ENCODE measurements at regions not wholly inside any gene's neighbourhood (a gene's known extent, or its start where the extent isn't known, plus 50 kb on each side); places are given as distances from the start of the nearest gene placed in this dataset.
"Not testable (repeated sequence)": the region's sequence is repeated elsewhere in the genome, so short reads cannot be mapped to it uniquely, and the experiment has no call there.

DNA sequence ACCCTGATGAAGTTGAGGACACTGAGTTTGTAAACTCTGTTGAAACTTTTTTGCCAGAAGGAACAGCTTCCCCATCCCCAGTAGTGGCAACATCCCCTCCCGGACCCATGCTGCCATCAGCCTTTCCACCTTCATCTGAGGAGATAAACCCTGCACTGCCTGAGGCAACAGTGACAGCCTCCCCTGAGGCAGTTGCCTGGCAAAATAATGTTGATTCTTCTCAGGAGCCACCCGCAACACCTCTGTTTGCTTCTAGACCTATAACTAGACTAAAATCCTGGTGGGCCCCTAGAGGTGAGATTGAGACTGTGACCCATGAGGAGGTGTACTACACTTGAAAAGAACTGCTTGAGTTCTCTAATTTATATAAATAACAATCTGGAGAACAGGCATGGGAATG lies 597.6 kb upstream of the NR3C2 start:
- H3K27ac ChIP-seq (ENCODE audit: low read length); H3K9me3 ChIP-seq (ENCODE audit: control insufficient read depth in 1 of 2, low read length in 2 of 2); H3K4me1 ChIP-seq (ENCODE audit: control insufficient read depth in 1 of 2, insufficient read depth in 2 of 2, low read length in 2 of 2); H3K27me3 ChIP-seq (ENCODE audit: low read depth, low read length); H3K36me3 ChIP-seq (ENCODE audit: control insufficient read depth in 1 of 2, insufficient read depth in 2 of 2, low read length in 2 of 2); H3K4me3 ChIP-seq (ENCODE audit: low read depth in 1 of 2, low read length in 2 of 2): not testable (repeated sequence)

DNA sequence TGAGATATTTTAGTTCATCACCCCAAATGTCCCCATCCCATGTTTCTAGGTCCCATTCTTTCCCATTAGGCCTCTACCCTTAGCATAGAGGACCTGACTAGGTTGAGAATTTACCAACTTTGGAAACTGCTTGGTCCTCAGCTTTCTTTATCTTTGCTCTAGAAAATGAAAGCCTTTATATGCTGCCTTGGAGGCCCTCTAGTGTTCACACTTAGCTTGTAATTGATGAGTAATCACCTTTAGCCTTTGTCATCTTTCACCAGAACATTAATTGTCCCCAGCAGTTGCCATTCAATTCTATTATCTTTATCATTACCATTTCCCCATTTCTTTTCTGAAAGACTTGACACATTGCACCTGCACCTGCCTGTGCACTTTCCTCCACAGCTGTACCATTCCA lies 589.2 kb upstream of the NR3C2 start:
- no peaks in the 10 kb centered on the region for H3K9me3 ChIP-seq (ENCODE audit: control insufficient read depth in 1 of 2, low read length in 2 of 2)

GRCh38 chr4:149029056-149029651 lies 586.9 kb upstream of the NR3C2 start:
- Histone ChIP-seq H3K27me3 (ENCODE audit: low read depth, low read length) (no peaks in the 10 kb centered on the region), H3K9me3 (ENCODE audit: control insufficient read depth in 1 of 2, low read length in 2 of 2) (no peaks in the 10 kb centered on the region), H3K4me1 (ENCODE audit: control insufficient read depth in 1 of 2, insufficient read depth in 2 of 2, low read length in 2 of 2) (no peaks in the 10 kb centered on the region), H3K36me3 (ENCODE audit: control insufficient read depth in 1 of 2, insufficient read depth in 2 of 2, low read length in 2 of 2) (no peaks in the 10 kb centered on the region), H3K4me3 (ENCODE audit: low read depth in 1 of 2, low read length in 2 of 2) (no peak overlapping the region), H3K27ac (ENCODE audit: low read length) (no peak overlapping the region)

More for the DNA sequence above, 589.2 kb upstream of the NR3C2 start:
- Histone ChIP-seq H3K36me3 (ENCODE audit: control insufficient read depth in 1 of 2, insufficient read depth in 2 of 2, low read length in 2 of 2) (no peaks in the 10 kb centered on the region), H3K4me1 (ENCODE audit: control insufficient read depth in 1 of 2, insufficient read depth in 2 of 2, low read length in 2 of 2) (no peaks in the 10 kb centered on the region), H3K4me3 (ENCODE audit: low read depth in 1 of 2, low read length in 2 of 2) (no peak overlapping the region), H3K27ac (ENCODE audit: low read length) (no peak overlapping the region), H3K27me3 (ENCODE audit: low read depth, low read length) (no peaks in the 10 kb centered on the region)

DNA sequence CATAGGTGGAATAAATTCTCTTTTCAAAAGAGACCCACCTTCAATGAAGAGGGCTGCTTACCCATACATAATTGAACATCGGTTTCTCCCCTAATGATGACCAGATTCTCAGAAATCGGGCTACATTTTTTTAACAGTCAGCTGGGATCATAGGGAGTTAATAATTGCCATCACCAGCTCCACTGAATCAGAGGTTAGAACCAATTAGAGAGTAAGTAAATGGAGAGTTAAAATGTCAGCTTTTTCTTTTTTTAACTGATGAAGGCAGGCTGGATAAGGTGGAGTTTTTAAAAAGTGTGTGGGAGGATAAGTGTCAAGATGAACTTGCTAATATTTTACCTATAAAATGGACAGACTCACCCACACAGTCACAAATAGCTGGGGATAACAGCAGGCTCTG lies 584.5 kb upstream of the NR3C2 start:
- Histone ChIP-seq H3K9me3 (ENCODE audit: control insufficient read depth in 1 of 2, low read length in 2 of 2) (no peaks in the 10 kb centered on the region), H3K4me3 (ENCODE audit: low read depth in 1 of 2, low read length in 2 of 2) (no peak overlapping the region), H3K36me3 (ENCODE audit: control insufficient read depth in 1 of 2, insufficient read depth in 2 of 2, low read length in 2 of 2) (no peaks in the 10 kb centered on the region), H3K27ac (ENCODE audit: low read length) (no peak overlapping the region), H3K4me1 (ENCODE audit: control insufficient read depth in 1 of 2, insufficient read depth in 2 of 2, low read length in 2 of 2) (no peaks in the 10 kb centered on the region), H3K27me3 (ENCODE audit: low read depth, low read length) (no peaks in the 10 kb centered on the region)

DNA sequence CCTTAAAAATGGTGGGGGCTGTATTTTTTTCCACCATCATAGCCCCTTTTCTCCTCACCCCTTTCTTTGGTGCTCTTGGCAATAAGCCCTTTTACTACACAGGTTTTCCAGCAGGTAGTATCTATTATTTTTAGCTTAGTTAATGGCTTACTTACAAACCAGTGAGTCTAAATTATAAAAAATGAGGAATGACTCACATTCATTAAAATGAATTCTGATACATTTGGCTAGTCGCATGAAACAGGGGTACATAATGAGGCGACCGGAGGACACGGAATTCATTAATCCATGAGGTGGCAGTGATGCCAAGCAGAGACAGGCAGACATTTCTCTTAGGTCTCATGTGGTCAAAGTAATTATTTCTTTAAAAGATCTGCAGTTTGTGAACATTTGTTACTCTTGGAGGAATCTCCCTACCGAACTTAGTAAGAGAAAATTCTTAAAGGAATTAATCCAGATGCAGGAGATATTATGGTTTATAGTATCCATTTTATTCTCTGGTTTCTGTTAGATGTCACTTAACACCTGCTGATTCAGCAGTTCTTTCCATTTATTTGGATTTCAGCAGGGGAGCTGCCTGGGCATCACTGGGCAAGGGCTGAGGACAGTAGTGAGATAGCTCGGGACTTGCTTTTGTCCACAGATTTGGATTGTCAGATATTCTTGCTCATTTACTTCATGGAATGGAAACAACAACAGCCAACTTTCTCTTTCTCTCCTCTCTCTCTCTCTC lies 575.0 kb upstream of the NR3C2 start:
- Histone ChIP-seq H3K4me1 (ENCODE audit: control insufficient read depth in 1 of 2, insufficient read depth in 2 of 2, low read length in 2 of 2) (no peaks in the 10 kb centered on the region), H3K36me3 (ENCODE audit: control insufficient read depth in 1 of 2, insufficient read depth in 2 of 2, low read length in 2 of 2) (no peaks in the 10 kb centered on the region), H3K27me3 (ENCODE audit: low read depth, low read length) (no peaks in the 10 kb centered on the region), H3K4me3 (ENCODE audit: low read depth in 1 of 2, low read length in 2 of 2) (no peak overlapping the region), H3K9me3 (ENCODE audit: control insufficient read depth in 1 of 2, low read length in 2 of 2) (no peaks in the 10 kb centered on the region), H3K27ac (ENCODE audit: low read length) (no peak overlapping the region)

DNA sequence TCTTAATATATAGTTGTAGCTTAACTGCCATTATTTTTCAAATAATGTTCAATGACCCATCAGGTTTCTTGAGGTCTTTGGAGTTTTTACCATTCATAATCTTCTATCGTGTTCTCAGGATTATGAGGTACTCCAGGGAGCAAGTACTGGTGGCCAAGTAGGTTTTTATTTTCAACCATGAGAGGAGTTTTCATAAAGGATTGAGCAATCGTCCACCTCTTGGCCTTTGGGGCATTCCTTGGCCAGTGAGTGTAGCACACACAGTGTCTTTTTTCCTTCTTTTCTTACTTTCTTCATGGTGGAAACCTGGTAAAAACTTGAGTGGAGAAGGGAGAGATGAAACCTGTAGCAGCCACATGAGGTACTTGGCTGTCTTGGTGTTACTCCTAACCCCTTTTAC lies 567.0 kb upstream of the NR3C2 start:
- no peaks in the 10 kb centered on the region for H3K9me3 ChIP-seq (ENCODE audit: control insufficient read depth in 1 of 2, low read length in 2 of 2)
- no peak overlapping the region for H3K4me3 ChIP-seq (ENCODE audit: low read depth in 1 of 2, low read length in 2 of 2)
- H3K27me3 ChIP-seq (ENCODE audit: low read depth, low read length): no peaks in the 10 kb centered on the region
- H3K4me1 ChIP-seq (ENCODE audit: control insufficient read depth in 1 of 2, insufficient read depth in 2 of 2, low read length in 2 of 2): no peaks in the 10 kb centered on the region
- H3K27ac ChIP-seq (ENCODE audit: low read length): no peak overlapping the region
- no peaks in the 10 kb centered on the region for H3K36me3 ChIP-seq (ENCODE audit: control insufficient read depth in 1 of 2, insufficient read depth in 2 of 2, low read length in 2 of 2)

GRCh38 chr4:149008415-149009025 lies 566.3 kb upstream of the NR3C2 start:
- H3K36me3 ChIP-seq (ENCODE audit: control insufficient read depth in 1 of 2, insufficient read depth in 2 of 2, low read length in 2 of 2): no peaks in the 10 kb centered on the region

DNA sequence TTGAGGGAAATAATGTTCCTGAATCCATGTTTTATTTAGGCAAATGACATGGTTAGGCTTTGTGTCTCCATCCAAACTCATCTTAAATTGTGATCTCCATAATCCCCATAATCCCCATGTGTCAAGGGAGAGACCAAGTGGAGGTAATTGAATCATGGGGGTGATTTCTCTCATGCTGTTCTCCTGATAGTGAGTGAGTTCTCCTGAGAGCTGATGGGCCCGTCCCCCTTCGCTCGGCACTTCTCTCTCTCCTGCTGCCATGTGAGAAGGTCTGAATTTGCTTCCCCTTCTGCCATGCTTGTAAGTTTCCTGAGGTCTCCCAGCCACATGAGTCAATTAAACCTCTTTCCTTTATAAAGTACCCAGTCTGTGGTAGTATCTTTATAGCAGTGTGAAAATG lies 563.0 kb upstream of the NR3C2 start:
- Histone ChIP-seq H3K27ac (ENCODE audit: low read length) (no peak overlapping the region), H3K4me3 (ENCODE audit: low read depth in 1 of 2, low read length in 2 of 2) (no peak overlapping the region), H3K27me3 (ENCODE audit: low read depth, low read length) (no peaks in the 10 kb centered on the region), H3K9me3 (ENCODE audit: control insufficient read depth in 1 of 2, low read length in 2 of 2) (no peaks in the 10 kb centered on the region), H3K36me3 (ENCODE audit: control insufficient read depth in 1 of 2, insufficient read depth in 2 of 2, low read length in 2 of 2) (no peaks in the 10 kb centered on the region), H3K4me1 (ENCODE audit: control insufficient read depth in 1 of 2, insufficient read depth in 2 of 2, low read length in 2 of 2) (no peaks in the 10 kb centered on the region)

More at GRCh38 chr4:149008415-149009025, 566.3 kb upstream of the NR3C2 start:
- Histone ChIP-seq H3K27me3 (ENCODE audit: low read depth, low read length) (no peaks in the 10 kb centered on the region), H3K4me3 (ENCODE audit: low read depth in 1 of 2, low read length in 2 of 2) (no peak overlapping the region), H3K9me3 (ENCODE audit: control insufficient read depth in 1 of 2, low read length in 2 of 2) (no peaks in the 10 kb centered on the region), H3K4me1 (ENCODE audit: control insufficient read depth in 1 of 2, insufficient read depth in 2 of 2, low read length in 2 of 2) (no peaks in the 10 kb centered on the region), H3K27ac (ENCODE audit: low read length) (no peak overlapping the region)

- H3K4me3 ChIP-seq (ENCODE audit: low read depth in 1 of 2, low read length in 2 of 2): no peak overlapping the region
- H3K27me3 ChIP-seq (ENCODE audit: low read depth, low read length): no peaks in the 10 kb centered on the region
- no peaks in the 10 kb centered on the region for H3K9me3 ChIP-seq (ENCODE audit: control insufficient read depth in 1 of 2, low read length in 2 of 2)
Observed at GRCh38 chr4:148999924-149000323, 557.7 kb upstream of the NR3C2 start.

GRCh38 chr4:148998719-148999118 lies 556.5 kb upstream of the NR3C2 start:
- no peaks in the 10 kb centered on the region for H3K9me3 ChIP-seq (ENCODE audit: control insufficient read depth in 1 of 2, low read length in 2 of 2)
- H3K4me1 ChIP-seq (ENCODE audit: control insufficient read depth in 1 of 2, insufficient read depth in 2 of 2, low read length in 2 of 2): no peaks in the 10 kb centered on the region
- H3K36me3 ChIP-seq (ENCODE audit: control insufficient read depth in 1 of 2, insufficient read depth in 2 of 2, low read length in 2 of 2): no peaks in the 10 kb centered on the region
- no peak overlapping the region for H3K4me3 ChIP-seq (ENCODE audit: low read depth in 1 of 2, low read length in 2 of 2)
- H3K27ac ChIP-seq (ENCODE audit: low read length): no peak overlapping the region
- H3K27me3 ChIP-seq (ENCODE audit: low read depth, low read length): no peaks in the 10 kb centered on the region

More at GRCh38 chr4:148999924-149000323, 557.7 kb upstream of the NR3C2 start:
- H3K4me1 ChIP-seq (ENCODE audit: control insufficient read depth in 1 of 2, insufficient read depth in 2 of 2, low read length in 2 of 2): no peaks in the 10 kb centered on the region
- H3K27ac ChIP-seq (ENCODE audit: low read length): no peak overlapping the region
- no peaks in the 10 kb centered on the region for H3K36me3 ChIP-seq (ENCODE audit: control insufficient read depth in 1 of 2, insufficient read depth in 2 of 2, low read length in 2 of 2)

- Histone ChIP-seq H3K27ac (ENCODE audit: low read length) (no peak overlapping the region), H3K36me3 (ENCODE audit: control insufficient read depth in 1 of 2, insufficient read depth in 2 of 2, low read length in 2 of 2) (no peaks in the 10 kb centered on the region), H3K9me3 (ENCODE audit: control insufficient read depth in 1 of 2, low read length in 2 of 2) (no peaks in the 10 kb centered on the region), H3K27me3 (ENCODE audit: low read depth, low read length) (no peaks in the 10 kb centered on the region), H3K4me1 (ENCODE audit: control insufficient read depth in 1 of 2, insufficient read depth in 2 of 2, low read length in 2 of 2) (no peaks in the 10 kb centered on the region), H3K4me3 (ENCODE audit: low read depth in 1 of 2, low read length in 2 of 2) (no peak overlapping the region)
Observed at GRCh38 chr4:148986951-148987350, 544.7 kb upstream of the NR3C2 start.

All from muscle layer of duodenum (tissue), 2 donors.